Trophoblast cell (in vitro differentiated cells and primary cell): ENCODE measurements at regions not wholly inside any gene's neighbourhood (a gene's known extent, or its start where the extent isn't known, plus 50 kb on each side); places are given as distances from the start of the nearest gene placed in this dataset.

Experiments used
- DNase-seq, 2 donors: peaks; one replicate each; pipeline ENCODE4 v3.0.0-alpha.2; 2016
- H2AFZ ChIP-seq: 2 replicates; pipeline ENCODE4 v1.6.1; 2013; ENCODE audit warnings: low read length, moderate library complexity, mild to moderate bottlenecking; ENCODE audit not compliant: insufficient read depth, poor library complexity
- H2AK5ac ChIP-seq: 2 replicates; pipeline ENCODE4 v1.6.1; 2013; ENCODE audit warnings: mild to moderate bottlenecking, low read length
- H2BK120ac ChIP-seq: 2 replicates; pipeline ENCODE4 v1.6.1; 2013; ENCODE audit warnings: low read length, mild to moderate bottlenecking, moderate library complexity; ENCODE audit not compliant: insufficient read depth, poor library complexity
- H2BK12ac ChIP-seq: 2 replicates; pipeline ENCODE4 v1.6.1; 2013; ENCODE audit warnings: mild to moderate bottlenecking, low read length, moderate library complexity
- H2BK5ac ChIP-seq: 2 replicates; pipeline ENCODE4 v1.6.1; 2013; ENCODE audit warnings: low read length, low read depth, moderate library complexity, mild to moderate bottlenecking; ENCODE audit not compliant: poor library complexity
- H3K14ac ChIP-seq: 2 replicates; pipeline ENCODE4 v1.6.1; 2013; ENCODE audit warnings: mild to moderate bottlenecking, low read length
- H3K18ac ChIP-seq: 2 replicates; pipeline ENCODE4 v1.6.1; 2013; ENCODE audit warnings: mild to moderate bottlenecking, low read length
- H3K23ac ChIP-seq: 2 replicates; pipeline ENCODE4 v1.6.1; 2013; ENCODE audit warnings: low read length
- H3K27ac ChIP-seq: 2 replicates; pipeline ENCODE4 v1.5.1; 2013; ENCODE audit warnings: low read depth, mild to moderate bottlenecking, inconsistent platforms, low read length, moderate library complexity
- H3K27me3 ChIP-seq: 2 replicates; pipeline ENCODE4 v1.6.1; 2013; ENCODE audit warnings: inconsistent platforms, mild to moderate bottlenecking, low read length, moderate library complexity; ENCODE audit not compliant: insufficient read depth
- H3K36me3 ChIP-seq, 2 experiments: 1 replicate in 1 of 2; 2 replicates in 1 of 2; pipeline ENCODE4 v1.6.1; 2013; ENCODE audit warnings: low read length in 2 of 2, mild to moderate bottlenecking in 2 of 2, moderate library complexity in 1 of 2; ENCODE audit not compliant: insufficient read depth in 2 of 2, control insufficient read depth in 1 of 2
- H3K4ac ChIP-seq: 2 replicates; pipeline ENCODE4 v1.6.1; 2013; ENCODE audit warnings: low read depth, mild to moderate bottlenecking, low read length, moderate library complexity
- H3K4me1 ChIP-seq, 2 experiments: 1 replicate in 1 of 2; 2 replicates in 1 of 2; pipeline ENCODE4 v1.6.1; 2013; ENCODE audit warnings: low read length in 2 of 2, mild to moderate bottlenecking in 2 of 2, moderate library complexity in 1 of 2; ENCODE audit not compliant: insufficient read depth in 2 of 2, control insufficient read depth in 1 of 2
- H3K4me2 ChIP-seq: 2 replicates; pipeline ENCODE4 v1.6.1; 2013; ENCODE audit warnings: inconsistent platforms, mild to moderate bottlenecking, low read length, moderate library complexity
- H3K4me3 ChIP-seq: 2 replicates; pipeline ENCODE4 v1.5.1; 2013; ENCODE audit warnings: mild to moderate bottlenecking, low read depth, low read length, inconsistent platforms
- H3K79me1 ChIP-seq: one replicate; pipeline ENCODE4 v1.6.1; 2013; ENCODE audit warnings: low read length
- H3K79me2 ChIP-seq: 2 replicates; pipeline ENCODE4 v1.6.1; 2013; ENCODE audit warnings: low read length, mild to moderate bottlenecking; ENCODE audit not compliant: control insufficient read depth, insufficient read depth, poor library complexity
- H3K9ac ChIP-seq: 2 replicates; pipeline ENCODE4 v1.6.1; 2013; ENCODE audit warnings: mild to moderate bottlenecking, low read length
- H3K9me3 ChIP-seq: 2 replicates; pipeline ENCODE4 v1.6.1; 2013; ENCODE audit warnings: low read depth, mild to moderate bottlenecking, control low read depth, inconsistent platforms, low read length; ENCODE audit not compliant: insufficient read depth
- H4K12ac ChIP-seq: 2 replicates; pipeline ENCODE4 v1.6.1; 2013; ENCODE audit warnings: low read depth, mild to moderate bottlenecking, low read length, moderate library complexity
- H4K8ac ChIP-seq: 2 replicates; pipeline ENCODE4 v1.6.1; 2013; ENCODE audit warnings: low read depth, mild to moderate bottlenecking, low read length, moderate library complexity
- H4K91ac ChIP-seq: one replicate; pipeline ENCODE4 v1.6.1; 2013; ENCODE audit warnings: low read depth, mild to moderate bottlenecking, low read length, moderate library complexity
- WGBS: extraction: QIAGEN DNeasy Blood & Tissue Kit; methylation state at CpG from one replicate; pipeline ENCODE4 v1.1.7; 2013; ENCODE audit warnings: missing lambda C conversion rate; ENCODE audit not compliant: insufficient read length, insufficient coverage; ENCODE audit errors: extremely low coverage; 5-methylcytosine and 5-hydroxymethylcytosine counted together

DNA sequence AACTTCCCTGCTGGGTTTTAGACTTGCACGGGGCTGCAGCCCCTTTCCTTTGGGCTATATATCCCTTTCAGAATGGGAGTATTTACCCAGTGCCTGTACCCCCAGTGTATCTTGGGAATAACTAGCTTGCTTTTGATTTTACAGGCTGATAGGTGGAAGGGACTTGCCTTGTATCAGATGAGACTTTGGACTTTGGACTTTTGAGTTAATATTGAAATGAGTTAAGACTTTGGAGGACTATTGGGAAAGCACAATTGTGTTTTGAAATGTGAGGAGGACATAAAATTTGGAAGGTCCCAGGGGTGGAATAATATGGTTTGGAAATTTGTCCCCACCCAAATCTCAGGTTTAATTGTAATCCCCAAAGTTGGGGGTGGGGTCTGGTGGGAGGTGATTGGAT, 393.8 kb upstream of the KIF2B start:
- H3K79me1 ChIP-seq, result no peaks in the 10 kb centered on the region

DNA sequence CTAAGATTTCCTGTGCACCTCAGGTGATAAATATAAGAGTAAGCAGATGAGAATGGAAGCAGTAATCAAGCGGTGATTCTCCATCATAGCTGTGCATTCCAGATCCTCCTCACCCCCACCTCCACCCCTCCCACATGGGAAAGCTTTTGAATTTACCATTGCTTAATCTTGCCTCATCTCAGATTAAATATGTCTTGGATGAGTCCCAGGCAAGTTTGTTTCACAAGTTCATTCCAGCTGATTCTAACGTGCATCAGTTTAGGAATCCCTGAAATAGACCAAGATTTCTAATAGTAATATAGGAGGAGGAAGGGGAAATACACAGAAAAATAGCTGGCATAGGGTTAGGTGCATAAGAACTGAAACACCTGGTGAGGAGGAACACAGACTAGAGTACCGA, 396.2 kb upstream of the KIF2B start:
- Histone ChIP-seq H4K12ac (no peak overlapping the region), H2AK5ac (no peak overlapping the region), H3K4me2 (no peak overlapping the region), H2BK120ac (no peak overlapping the region), H4K8ac (no peak overlapping the region), H3K27me3 (no peaks in the 10 kb centered on the region), H3K27ac (no peak overlapping the region), H3K18ac (no peak overlapping the region), H2BK5ac (no peak overlapping the region), H3K14ac (no peak overlapping the region), H3K79me2 (no peaks in the 10 kb centered on the region), H3K9me3 (peaks cover 1% of the 10 kb centered on the region), H3K9ac (no peak overlapping the region), H2BK12ac (no peak overlapping the region), H3K4me1 (no peaks in the 10 kb centered on the region), H3K4me3 (no peak overlapping the region), H3K23ac (no peak overlapping the region), H2AFZ (no peak overlapping the region), H3K79me1 (no peaks in the 10 kb centered on the region), H4K91ac (no peak overlapping the region), H3K36me3 (no peaks in the 10 kb centered on the region), H3K4ac (no peak overlapping the region)
- WGBS, result no CpG with 5 or more reads among the region's 3 CpGs
- no peak for DNase-seq

More for the DNA sequence above, 393.8 kb upstream of the KIF2B start:
- H3K4me1 ChIP-seq, result no peaks in the 10 kb centered on the region
- H4K12ac ChIP-seq, result no peak overlapping the region
- no peak overlapping the region for H3K14ac ChIP-seq
- H3K36me3 ChIP-seq, result no peaks in the 10 kb centered on the region
- H2AK5ac ChIP-seq, result no peak overlapping the region
- H2BK120ac ChIP-seq, result no peak overlapping the region
- H3K4me3 ChIP-seq, result no peak overlapping the region
- H4K91ac ChIP-seq, result no peak overlapping the region
- H3K27ac ChIP-seq, result no peak overlapping the region
- no peak overlapping the region for H3K4me2 ChIP-seq
- no peaks in the 10 kb centered on the region for H3K27me3 ChIP-seq
- H3K79me2 ChIP-seq, result no peaks in the 10 kb centered on the region
- H2BK12ac ChIP-seq, result no peak overlapping the region
- no peak for DNase-seq
- no peak overlapping the region for H4K8ac ChIP-seq
- H2BK5ac ChIP-seq, result no peak overlapping the region
- no CpG with 5 or more reads among the region's 1 CpG for WGBS
- peaks cover 1% of the 10 kb centered on the region for H3K9me3 ChIP-seq
- H3K23ac ChIP-seq, result no peak overlapping the region
- no peak overlapping the region for H3K9ac ChIP-seq
- no peak overlapping the region for H3K18ac ChIP-seq
- no peak overlapping the region for H2AFZ ChIP-seq
- H3K4ac ChIP-seq, result no peak overlapping the region

DNA sequence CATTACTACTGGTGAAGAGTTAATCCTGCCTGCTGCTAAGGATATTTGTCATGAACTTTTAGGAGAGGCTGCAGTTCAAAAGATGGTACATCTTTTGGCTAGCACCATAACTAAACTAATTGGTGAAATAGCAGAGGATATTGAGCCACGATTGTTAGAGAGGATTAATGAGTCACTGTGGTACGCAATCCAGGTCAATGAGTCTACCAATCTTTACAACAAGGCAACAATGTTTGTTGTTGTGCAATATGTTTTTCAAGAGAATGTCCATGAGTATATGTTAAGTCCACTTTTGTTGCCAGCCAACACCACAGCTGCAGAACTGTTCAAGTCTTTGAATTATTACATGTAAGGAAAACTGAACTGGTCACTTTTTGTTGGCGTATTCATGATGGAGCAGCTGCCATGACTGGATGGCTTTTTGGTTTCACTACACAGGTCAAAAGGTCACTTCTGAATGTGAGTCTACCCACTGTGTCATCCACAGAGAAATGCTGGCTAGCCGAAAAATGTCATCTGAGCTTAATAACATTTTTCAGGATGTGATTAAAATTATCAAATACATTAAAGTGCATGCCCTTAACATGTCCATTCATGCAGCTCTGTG, 402.6 kb upstream of the KIF2B start:
- Histone ChIP-seq H4K91ac (no peak overlapping the region), H3K79me2 (no peaks in the 10 kb centered on the region), H2AFZ (no peak overlapping the region), H3K27ac (no peak overlapping the region), H3K9ac (no peak overlapping the region), H2AK5ac (no peak overlapping the region), H2BK120ac (no peak overlapping the region), H4K8ac (no peak overlapping the region), H3K4me1 (no peaks in the 10 kb centered on the region), H3K4me2 (no peak overlapping the region), H2BK12ac (no peak overlapping the region), H3K18ac (no peak overlapping the region), H2BK5ac (no peak overlapping the region), H4K12ac (no peak overlapping the region), H3K27me3 (no peaks in the 10 kb centered on the region), H3K9me3 (peaks cover 2% of the 10 kb centered on the region), H3K79me1 (no peaks in the 10 kb centered on the region), H3K36me3 (no peaks in the 10 kb centered on the region), H3K4me3 (no peak overlapping the region), H3K4ac (no peak overlapping the region), H3K14ac (no peak overlapping the region), H3K23ac (no peak overlapping the region)
- DNase-seq, result no peak
- WGBS, result no CpG with 5 or more reads among the region's 4 CpGs

DNA sequence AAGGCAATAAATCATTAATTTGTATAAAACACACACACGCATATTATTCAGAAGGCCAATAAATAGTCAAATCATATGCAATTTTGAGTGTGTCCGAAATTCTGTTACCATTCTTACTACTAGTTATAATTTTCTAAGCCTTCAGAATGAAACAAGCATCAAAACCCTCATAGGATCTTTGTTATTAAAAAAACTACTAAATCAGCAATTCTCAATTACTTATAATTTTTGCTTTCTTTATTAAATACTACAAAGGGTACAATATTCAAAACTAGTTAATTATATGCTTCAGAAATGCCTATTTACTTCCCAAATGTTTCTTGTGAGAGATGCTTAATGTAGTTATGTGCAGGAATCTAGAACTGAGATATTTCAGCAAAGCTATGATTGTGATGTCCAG, 413.1 kb upstream of the KIF2B start:
- Histone ChIP-seq H3K14ac (no peak overlapping the region), H3K79me2 (no peaks in the 10 kb centered on the region), H3K27ac (no peak overlapping the region), H3K9ac (no peak overlapping the region), H3K4me2 (no peak overlapping the region), H3K79me1 (no peaks in the 10 kb centered on the region), H4K12ac (no peak overlapping the region), H3K4me1 (no peaks in the 10 kb centered on the region), H3K23ac (no peak overlapping the region), H2BK12ac (no peak overlapping the region), H2BK5ac (no peak overlapping the region), H4K91ac (no peak overlapping the region), H3K4me3 (no peak overlapping the region), H2AFZ (no peak overlapping the region), H2BK120ac (no peak overlapping the region), H3K4ac (no peak overlapping the region), H2AK5ac (no peak overlapping the region), H3K18ac (no peak overlapping the region), H3K9me3 (no peaks in the 10 kb centered on the region), H4K8ac (no peak overlapping the region), H3K27me3 (no peaks in the 10 kb centered on the region), H3K36me3 (no peaks in the 10 kb centered on the region)
- no CpG with 5 or more reads among the region's 2 CpGs for WGBS
- DNase-seq, result no peak
